Liver (tissue), 3 donors: ENCODE measurements at regions not wholly inside any gene's neighbourhood (a gene's known extent, or its start where the extent isn't known, plus 50 kb on each side); places are given as distances from the start of the nearest gene placed in this dataset.

ENCODE experiments used
- ATF3 ChIP-seq: IDR thresholded peaks from 2 replicates; pipeline ENCODE4 v1.6.1; 2016; ENCODE audit warnings: antibody characterized with exemption
- CTCF ChIP-seq: fragments of 150-350 bp; IDR thresholded peaks from 2 replicates; pipeline ENCODE4 v1.5.1; 2017; ENCODE audit warnings: improper control_type of control experiment, low read depth, low read length; ENCODE audit not compliant: missing input control
- EGR1 ChIP-seq, 2 donors: IDR thresholded peaks; 2 replicates each; pipeline ENCODE4 v1.6.1; 2016 to 2018; ENCODE audit warnings: antibody characterized with exemption in 2 of 2, low read depth in 2 of 2
- FOXA1 ChIP-seq: IDR thresholded peaks from 2 replicates; pipeline ENCODE4 v1.6.1; 2016; ENCODE audit warnings: antibody characterized with exemption
- GABPA ChIP-seq, 2 donors: IDR thresholded peaks in 1 of 2; conservative IDR thresholded peaks in 1 of 2; 2 replicates each; pipeline ENCODE4 v1.6.1; 2016; ENCODE audit warnings: antibody characterized with exemption in 2 of 2, mild to moderate bottlenecking in 1 of 2, moderate library complexity in 1 of 2
- HNF4G ChIP-seq: IDR thresholded peaks from 2 replicates; pipeline ENCODE4 v1.6.1; 2016; ENCODE audit warnings: antibody characterized with exemption
- JUND ChIP-seq, 2 donors: IDR thresholded peaks; 2 replicates each; pipeline ENCODE4 v1.6.1; 2016; ENCODE audit warnings: antibody characterized with exemption in 2 of 2
- MAX ChIP-seq: IDR thresholded peaks from 2 replicates; pipeline ENCODE4 v1.6.1; 2016; ENCODE audit warnings: antibody characterized with exemption
- RAD21 ChIP-seq, 2 donors: IDR thresholded peaks; 2 replicates each; pipeline ENCODE4 v1.6.1; 2016; ENCODE audit warnings: antibody characterized with exemption in 2 of 2, mild to moderate bottlenecking in 2 of 2
- REST ChIP-seq: IDR thresholded peaks from 2 replicates; pipeline ENCODE4 v1.6.1; 2016; ENCODE audit warnings: antibody characterized with exemption, mild to moderate bottlenecking
- TAF1 ChIP-seq: conservative IDR thresholded peaks from 2 replicates; pipeline ENCODE4 v1.6.1; 2016; ENCODE audit warnings: antibody characterized with exemption, mild to moderate bottlenecking
- YY1 ChIP-seq: IDR thresholded peaks from 2 replicates; pipeline ENCODE4 v1.6.1; 2016; ENCODE audit warnings: antibody characterized with exemption, mild to moderate bottlenecking
- ZBTB33 ChIP-seq: IDR thresholded peaks from 2 replicates; pipeline ENCODE4 v1.6.1; 2016; ENCODE audit warnings: antibody characterized with exemption
- donor health status: healthy.
- donor health status: healthy.

- TF ChIP-seq REST, result no peak
- TF ChIP-seq CTCF, result no peak
- TF ChIP-seq YY1, result no peak
- no peak for TF ChIP-seq RAD21 (IDR thresholded peaks at IDR 0.05)
- TF ChIP-seq JUND (IDR thresholded peaks at IDR 0.05), result no peak
- TF ChIP-seq EGR1 (IDR thresholded peaks at IDR 0.05; ENCODE audit: low read depth in 2 of 2), result no peak
- no peak for TF ChIP-seq GABPA (IDR thresholded peaks at IDR 0.05 in 1 of 2, conservative IDR thresholded peaks at IDR 0.05 in 1 of 2)
- TF ChIP-seq FOXA1, result no peak
- no peak for TF ChIP-seq HNF4G
- no peak for TF ChIP-seq TAF1
- TF ChIP-seq MAX, result no peak
- no peak for TF ChIP-seq ZBTB33
- no peak for TF ChIP-seq ATF3
These were observed 103.6 kb upstream of the GALNT18 start for GRCh38 chr11:11725438-11725837.
